ENCODE measurements at regions not wholly inside any gene's neighbourhood (a gene's known extent, or its start where the extent isn't known, plus 50 kb on each side); places are given as distances from the start of the nearest gene placed in this dataset.

DNA sequence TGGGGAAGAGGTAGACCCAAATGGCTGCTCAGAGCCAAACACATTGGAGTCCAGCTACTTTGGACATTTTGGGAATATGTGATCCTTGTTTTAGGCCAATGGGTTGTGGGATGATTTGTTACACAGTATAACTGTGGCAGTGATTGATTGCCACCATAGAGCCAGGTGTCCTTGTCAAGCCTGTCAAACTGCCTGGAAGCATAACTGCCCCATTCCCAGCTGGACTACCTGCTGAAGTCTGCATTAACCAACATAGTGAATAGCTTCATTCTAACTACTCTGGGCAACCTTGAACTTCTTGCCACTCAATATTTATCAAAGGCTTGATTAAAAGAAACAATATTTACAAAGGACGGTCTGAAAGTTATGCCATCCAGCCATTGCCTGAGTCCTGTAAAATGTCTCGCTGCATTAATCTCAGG is 164.7 kb downstream of the LINC00237 start:
- no peaks in the 10 kb centered on the region for H4K20me1 ChIP-seq (ENCODE audit: insufficient read depth)
- H3K79me2 ChIP-seq (ENCODE audit: insufficient read depth, low read depth): no peaks in the 10 kb centered on the region
- H3K4me2 ChIP-seq: no peak overlapping the region
- H3K27me3 ChIP-seq (ENCODE audit: insufficient read depth, low read depth): no peaks in the 10 kb centered on the region
- no peak overlapping the region for H3K4me3 ChIP-seq (IDR thresholded peaks at IDR 0.05; ENCODE audit: insufficient read depth, low read depth, low read length)
- H2AFZ ChIP-seq (ENCODE audit: low read depth): no peak overlapping the region
- H3K27ac ChIP-seq: no peak overlapping the region
- H3K4me1 ChIP-seq (ENCODE audit: low read depth, poor library complexity, severe bottlenecking): no peaks in the 10 kb centered on the region
- TF ChIP-seq, protein P1, sequence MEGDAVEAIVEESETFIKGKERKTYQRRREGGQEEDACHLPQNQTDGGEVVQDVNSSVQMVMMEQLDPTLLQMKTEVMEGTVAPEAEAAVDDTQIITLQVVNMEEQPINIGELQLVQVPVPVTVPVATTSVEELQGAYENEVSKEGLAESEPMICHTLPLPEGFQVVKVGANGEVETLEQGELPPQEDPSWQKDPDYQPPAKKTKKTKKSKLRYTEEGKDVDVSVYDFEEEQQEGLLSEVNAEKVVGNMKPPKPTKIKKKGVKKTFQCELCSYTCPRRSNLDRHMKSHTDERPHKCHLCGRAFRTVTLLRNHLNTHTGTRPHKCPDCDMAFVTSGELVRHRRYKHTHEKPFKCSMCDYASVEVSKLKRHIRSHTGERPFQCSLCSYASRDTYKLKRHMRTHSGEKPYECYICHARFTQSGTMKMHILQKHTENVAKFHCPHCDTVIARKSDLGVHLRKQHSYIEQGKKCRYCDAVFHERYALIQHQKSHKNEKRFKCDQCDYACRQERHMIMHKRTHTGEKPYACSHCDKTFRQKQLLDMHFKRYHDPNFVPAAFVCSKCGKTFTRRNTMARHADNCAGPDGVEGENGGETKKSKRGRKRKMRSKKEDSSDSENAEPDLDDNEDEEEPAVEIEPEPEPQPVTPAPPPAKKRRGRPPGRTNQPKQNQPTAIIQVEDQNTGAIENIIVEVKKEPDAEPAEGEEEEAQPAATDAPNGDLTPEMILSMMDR (conservative IDR thresholded peaks at IDR 0.05; ENCODE audit: low read depth, low read length): no peak
- no peak overlapping the region for H3K9ac ChIP-seq
- H3K36me3 ChIP-seq (ENCODE audit: insufficient read depth): no peaks in the 10 kb centered on the region

DNA sequence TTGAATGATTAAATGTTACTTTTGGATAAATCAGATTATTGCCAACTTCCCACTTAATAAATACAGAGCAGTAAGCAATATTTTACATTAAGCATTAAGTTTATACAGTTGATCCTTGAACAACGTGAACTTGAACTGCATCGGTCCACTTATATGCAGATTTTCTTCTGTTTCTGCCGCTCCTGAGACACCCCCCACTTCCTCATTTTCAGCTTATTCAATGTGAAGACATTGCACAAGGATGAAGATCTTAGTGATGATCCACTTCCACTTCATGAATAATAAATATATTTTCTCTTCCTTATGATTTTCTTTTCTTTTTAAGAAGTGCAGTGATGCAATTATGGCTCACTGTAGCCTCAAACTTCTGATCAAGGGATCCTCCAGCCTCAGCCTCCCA is 167.2 kb downstream of the LINC00237 start:
- H4K20me1 ChIP-seq (ENCODE audit: insufficient read depth): no peaks in the 10 kb centered on the region
- TF ChIP-seq, protein P1 (conservative IDR thresholded peaks at IDR 0.05; ENCODE audit: low read depth, low read length): no peak

DNA sequence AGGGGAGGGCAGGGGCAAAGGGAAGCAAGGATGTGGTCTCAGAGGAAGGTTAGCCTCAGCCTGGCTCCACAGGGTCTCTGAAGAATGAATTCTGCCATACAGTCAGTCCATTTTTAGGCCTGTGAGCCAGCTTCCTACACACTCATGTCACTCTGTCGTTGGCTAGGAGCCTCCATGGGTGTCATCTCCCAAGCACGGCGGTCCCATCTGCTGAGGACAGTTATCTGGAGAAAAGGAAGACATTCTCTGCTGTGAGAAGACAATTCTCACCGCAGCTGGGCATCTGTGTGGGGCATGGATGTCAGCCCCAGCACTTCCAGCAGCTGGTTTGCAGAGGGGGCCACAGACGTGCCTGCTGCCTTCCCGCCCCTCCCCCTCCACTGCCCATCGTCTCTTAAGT is 167.6 kb downstream of the LINC00237 start:
- Histone ChIP-seq H3K4me1 (ENCODE audit: low read depth, poor library complexity, severe bottlenecking) (no peaks in the 10 kb centered on the region), H3K4me3 (IDR thresholded peaks at IDR 0.05; ENCODE audit: insufficient read depth, low read depth, low read length) (no peak overlapping the region), H4K20me1 (ENCODE audit: insufficient read depth) (no peaks in the 10 kb centered on the region), H3K27me3 (ENCODE audit: insufficient read depth, low read depth) (no peaks in the 10 kb centered on the region), H2AFZ (ENCODE audit: low read depth) (no peak overlapping the region), H3K4me2 (no peak overlapping the region), H3K79me2 (ENCODE audit: insufficient read depth, low read depth) (no peaks in the 10 kb centered on the region), H3K36me3 (ENCODE audit: insufficient read depth) (no peaks in the 10 kb centered on the region), H3K9ac (no peak overlapping the region), H3K27ac (no peak overlapping the region)
- TF ChIP-seq, protein P1 (conservative IDR thresholded peaks at IDR 0.05; ENCODE audit: low read depth, low read length): no peak

More for the DNA sequence above, 167.2 kb downstream of the LINC00237 start:
- no peaks in the 10 kb centered on the region for H3K36me3 ChIP-seq (ENCODE audit: insufficient read depth)
- no peak overlapping the region for H3K27ac ChIP-seq
- no peaks in the 10 kb centered on the region for H3K4me1 ChIP-seq (ENCODE audit: low read depth, poor library complexity, severe bottlenecking)
- H3K79me2 ChIP-seq (ENCODE audit: insufficient read depth, low read depth): no peaks in the 10 kb centered on the region
- no peak overlapping the region for H3K9ac ChIP-seq
- no peaks in the 10 kb centered on the region for H3K27me3 ChIP-seq (ENCODE audit: insufficient read depth, low read depth)
- H3K4me3 ChIP-seq (IDR thresholded peaks at IDR 0.05; ENCODE audit: insufficient read depth, low read depth, low read length): no peak overlapping the region
- no peak overlapping the region for H3K4me2 ChIP-seq
- no peak overlapping the region for H2AFZ ChIP-seq (ENCODE audit: low read depth)

DNA sequence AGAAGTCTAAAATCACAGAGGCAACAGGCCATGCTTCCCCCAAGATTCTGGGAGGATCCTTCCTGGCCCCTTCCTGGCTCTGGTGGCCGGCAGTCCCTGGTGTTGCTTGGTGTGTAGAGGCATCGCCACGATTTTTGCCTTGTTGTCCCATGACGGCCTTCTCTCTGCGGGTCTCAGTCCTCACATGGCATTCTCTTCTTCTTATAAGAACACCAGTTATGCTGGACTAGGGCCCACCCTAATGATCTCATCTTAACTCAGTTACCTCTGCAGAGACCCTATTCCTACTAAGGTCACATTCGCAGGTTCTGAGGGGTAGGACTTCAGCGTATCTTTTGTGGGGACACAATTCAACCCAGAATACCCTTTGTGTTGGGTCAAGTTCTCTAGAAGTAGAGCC is 168.0 kb downstream of the LINC00237 start:
- Histone ChIP-seq H3K4me1 (ENCODE audit: low read depth, poor library complexity, severe bottlenecking) (no peaks in the 10 kb centered on the region), H3K4me2 (no peak overlapping the region), H3K36me3 (ENCODE audit: insufficient read depth) (no peaks in the 10 kb centered on the region), H3K4me3 (IDR thresholded peaks at IDR 0.05; ENCODE audit: insufficient read depth, low read depth, low read length) (no peak overlapping the region), H2AFZ (ENCODE audit: low read depth) (no peak overlapping the region), H3K27ac (no peak overlapping the region), H3K79me2 (ENCODE audit: insufficient read depth, low read depth) (no peaks in the 10 kb centered on the region), H3K9ac (no peak overlapping the region), H4K20me1 (ENCODE audit: insufficient read depth) (no peaks in the 10 kb centered on the region), H3K27me3 (ENCODE audit: insufficient read depth, low read depth) (no peaks in the 10 kb centered on the region)
- TF ChIP-seq, protein P1 (conservative IDR thresholded peaks at IDR 0.05; ENCODE audit: low read depth, low read length): no peak
